Testis (tissue), 2 donors: ENCODE measurements at regions not wholly inside any gene's neighbourhood (a gene's known extent, or its start where the extent isn't known, plus 50 kb on each side); places are given as distances from the start of the nearest gene placed in this dataset.

Experiments
- DNase-seq: peaks from one replicate; pipeline ENCODE4 v3.0.0-alpha.2; 2019
- H3K27ac ChIP-seq, 2 donors: fragments of 200-600 bp; sonication (generic); one replicate each; pipeline ENCODE4 v1.5.1; 2019
- H3K27me3 ChIP-seq: fragments of 200-600 bp; sonication (generic); one replicate; pipeline ENCODE4 v1.5.1; 2019
- H3K36me3 ChIP-seq: fragments of 200-600 bp; sonication (generic); one replicate; pipeline ENCODE4 v1.5.1; 2017; ENCODE audit warnings: low read depth; ENCODE audit errors: missing control alignments
- H3K4me1 ChIP-seq: fragments of 200-600 bp; sonication (generic); one replicate; pipeline ENCODE4 v1.5.1; 2019
- H3K4me3 ChIP-seq, 2 donors: fragments of 200-600 bp; sonication (generic); one replicate each; pipeline ENCODE4 v1.5.1; 2017 to 2019
- H3K9me3 ChIP-seq: fragments of 200-600 bp; sonication (generic); one replicate; pipeline ENCODE4 v1.5.1; 2017
- CTCF ChIP-seq, 3 experiments: fragments of 450-650 bp in 2 of 3; fragments of 200-600 bp in 1 of 3; sonication (generic) in 1 of 3; IDR thresholded peaks; one replicate each; pipeline ENCODE4 v1.5.1; 2016 to 2019; ENCODE audit warnings: antibody characterized with exemption in 3 of 3, mild to moderate bottlenecking in 2 of 3, moderate library complexity in 1 of 3
- POLR2A ChIP-seq: fragments of 450-650 bp; IDR thresholded peaks from one replicate; pipeline ENCODE4 v1.6.1; 2017; ENCODE audit warnings: antibody characterized with exemption, mild to moderate bottlenecking, moderate library complexity
- WGBS, 2 donors: methylation state at CpG; one replicate each; pipeline ENCODE4 v1.1.5; 2018; 5-methylcytosine and 5-hydroxymethylcytosine counted together
- intact Hi-C: fragments of 100-400 bp; cut with DNase I; formaldehyde crosslinking; loops from one replicate; pipeline ENCODE4 v1.15.1; 2023; ENCODE audit warnings: low total_unique reads

- Histone ChIP-seq H3K27me3 (no peaks in the 10 kb centered on the region), H3K4me1 (no peaks in the 10 kb centered on the region), H3K36me3 (no peaks in the 10 kb centered on the region), H3K4me3 (no peak overlapping the region), H3K27ac (no peak overlapping the region), H3K9me3 (no peaks in the 10 kb centered on the region)
- intact Hi-C loops: no loop called here
- WGBS, 2 donors: 28 to 29% methylated on average over 2 of the region's 2 CpGs
- TF ChIP-seq CTCF (IDR thresholded peaks at IDR 0.05) (no peak), POLR2A (no peak)
- DNase-seq: no peak
These were observed 438.5 kb upstream of the PLXNA2 start for GRCh38 chr1:208682664-208683013.

- no peak for DNase-seq
- intact Hi-C loops: no loop called here
- no peaks in the 10 kb centered on the region for H3K9me3 ChIP-seq
- H3K4me1 ChIP-seq: no peaks in the 10 kb centered on the region
- no peak for TF ChIP-seq POLR2A
- no peak for TF ChIP-seq CTCF (IDR thresholded peaks at IDR 0.05)
- no peaks in the 10 kb centered on the region for H3K36me3 ChIP-seq
- H3K27me3 ChIP-seq: no peaks in the 10 kb centered on the region
- H3K4me3 ChIP-seq: no peak overlapping the region
- no peak overlapping the region for H3K27ac ChIP-seq
These were observed 439.0 kb upstream of the PLXNA2 start for GRCh38 chr1:208683141-208683540.

GRCh38 chr1:208684192-208684591 is 440.0 kb upstream of the PLXNA2 start:
- TF ChIP-seq POLR2A (no peak), CTCF (IDR thresholded peaks at IDR 0.05) (no peak)
- Histone ChIP-seq H3K9me3 (no peaks in the 10 kb centered on the region), H3K27me3 (no peaks in the 10 kb centered on the region), H3K36me3 (no peaks in the 10 kb centered on the region), H3K27ac (no peak overlapping the region), H3K4me1 (no peaks in the 10 kb centered on the region), H3K4me3 (no peak overlapping the region)
- intact Hi-C loops: no loop called here
- WGBS, 2 donors: 93 to 100% methylated on average over 2 of the region's 2 CpGs
- no peak for DNase-seq

GRCh38 chr1:208686592-208686991 is 442.4 kb upstream of the PLXNA2 start:
- intact Hi-C loops: no loop called here
- H3K36me3 ChIP-seq: no peaks in the 10 kb centered on the region
- TF ChIP-seq CTCF (IDR thresholded peaks at IDR 0.05) (no peak), POLR2A (no peak)
- no peaks in the 10 kb centered on the region for H3K27me3 ChIP-seq
- no peaks in the 10 kb centered on the region for H3K9me3 ChIP-seq
- H3K27ac ChIP-seq: no peak overlapping the region
- H3K4me3 ChIP-seq: no peak overlapping the region
- H3K4me1 ChIP-seq: no peaks in the 10 kb centered on the region
- 88% methylated on average over 2 of the region's 2 CpGs for WGBS, 2 donors
- DNase-seq: no peak

- H3K27me3 ChIP-seq: no peaks in the 10 kb centered on the region
- intact Hi-C loops: no loop called here
- 83 to 96% methylated on average over 2 of the region's 2 CpGs for WGBS, 2 donors
- no peak for TF ChIP-seq POLR2A
- no peak for TF ChIP-seq CTCF (IDR thresholded peaks at IDR 0.05)
- no peaks in the 10 kb centered on the region for H3K4me1 ChIP-seq
- no peak overlapping the region for H3K27ac ChIP-seq
- H3K9me3 ChIP-seq: no peaks in the 10 kb centered on the region
- no peak for DNase-seq
- no peaks in the 10 kb centered on the region for H3K36me3 ChIP-seq
- H3K4me3 ChIP-seq: no peak overlapping the region
These were observed 444.6 kb upstream of the PLXNA2 start for GRCh38 chr1:208688656-208689315.
